ENCODE measurements at regions not wholly inside any gene's neighbourhood (a gene's known extent, or its start where the extent isn't known, plus 50 kb on each side); places are given as distances from the start of the nearest gene placed in this dataset.

DNA sequence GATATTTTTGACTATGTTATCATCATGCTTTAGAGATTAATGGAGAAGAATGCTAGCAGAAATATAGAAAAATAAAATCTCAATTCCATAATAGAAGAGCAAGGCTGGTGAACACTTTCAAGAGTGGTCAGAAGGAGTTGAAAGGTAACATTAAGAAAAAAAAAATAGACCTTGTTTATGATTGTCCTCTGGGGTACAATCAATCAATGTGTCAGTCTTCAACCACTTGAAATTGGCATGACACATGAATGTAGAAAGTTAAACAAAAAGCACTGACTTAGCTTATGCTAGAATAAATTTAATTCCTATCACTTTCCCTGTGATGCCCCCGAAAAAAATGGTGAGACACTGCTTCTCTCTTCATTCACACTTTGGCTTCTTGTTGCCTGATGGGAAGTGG is 750.3 kb upstream of the ADGRL2 start:
- no peak for TF ChIP-seq CTCF (IDR thresholded peaks at IDR 0.05; ENCODE audit: low read length)
- no peak for TF ChIP-seq EZH2 (optimal IDR thresholded peaks at IDR 0.05; ENCODE audit: low read depth, low read length)

Measured in MM.1S (cell line).